Testis (tissue), 2 donors: ENCODE measurements at regions not wholly inside any gene's neighbourhood (a gene's known extent, or its start where the extent isn't known, plus 50 kb on each side); places are given as distances from the start of the nearest gene placed in this dataset.

ENCODE experiments used
- DNase-seq: peaks from one replicate; pipeline ENCODE4 v3.0.0-alpha.2; 2019
- H3K27ac ChIP-seq, 2 donors: fragments of 200-600 bp; sonication (generic); one replicate each; pipeline ENCODE4 v1.5.1; 2019
- H3K27me3 ChIP-seq: fragments of 200-600 bp; sonication (generic); one replicate; pipeline ENCODE4 v1.5.1; 2019
- H3K36me3 ChIP-seq: fragments of 200-600 bp; sonication (generic); one replicate; pipeline ENCODE4 v1.5.1; 2017; ENCODE audit warnings: low read depth; ENCODE audit errors: missing control alignments
- H3K4me1 ChIP-seq: fragments of 200-600 bp; sonication (generic); one replicate; pipeline ENCODE4 v1.5.1; 2019
- H3K4me3 ChIP-seq, 2 donors: fragments of 200-600 bp; sonication (generic); one replicate each; pipeline ENCODE4 v1.5.1; 2017 to 2019
- H3K9me3 ChIP-seq: fragments of 200-600 bp; sonication (generic); one replicate; pipeline ENCODE4 v1.5.1; 2017
- POLR2A ChIP-seq: fragments of 450-650 bp; IDR thresholded peaks from one replicate; pipeline ENCODE4 v1.6.1; 2017; ENCODE audit warnings: antibody characterized with exemption, mild to moderate bottlenecking, moderate library complexity
- WGBS, 2 donors: methylation state at CpG; one replicate each; pipeline ENCODE4 v1.1.5; 2018; 5-methylcytosine and 5-hydroxymethylcytosine counted together
- intact Hi-C: fragments of 100-400 bp; cut with DNase I; formaldehyde crosslinking; loops from one replicate; pipeline ENCODE4 v1.15.1; 2023; ENCODE audit warnings: low total_unique reads
- TF ChIP-seq, protein P1 (sequence below), 3 experiments: fragments of 450-650 bp in 2 of 3; fragments of 200-600 bp in 1 of 3; sonication (generic) in 1 of 3; IDR thresholded peaks; one replicate each; pipeline ENCODE4 v1.5.1; 2016 to 2019; ENCODE audit warnings: antibody characterized with exemption in 3 of 3, mild to moderate bottlenecking in 2 of 3, moderate library complexity in 1 of 3

DNA sequence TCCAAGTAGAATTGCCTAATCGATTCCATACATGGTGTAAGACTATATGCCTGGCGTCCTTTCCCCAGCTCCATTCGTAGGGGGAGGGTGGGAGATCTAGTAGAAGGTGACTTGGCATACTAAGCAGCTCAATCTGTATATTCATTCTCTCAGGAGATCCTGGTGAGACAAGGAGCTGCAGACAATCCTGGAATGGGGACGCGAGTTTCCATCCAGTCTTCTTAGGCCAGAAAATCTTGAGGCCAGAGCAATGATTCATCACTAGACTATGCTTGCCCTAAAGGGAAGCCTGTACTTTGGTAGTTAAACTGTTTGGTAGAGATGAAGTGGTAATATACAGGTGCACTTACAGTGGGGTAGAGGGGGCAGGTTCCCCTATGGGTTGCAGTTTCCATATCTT lies 468.7 kb downstream of the ADGRL2 start:
- H3K4me3 ChIP-seq = no peak overlapping the region
- H3K36me3 ChIP-seq = no peaks in the 10 kb centered on the region
- H3K27ac ChIP-seq = no peak overlapping the region
- TF ChIP-seq, protein P1, sequence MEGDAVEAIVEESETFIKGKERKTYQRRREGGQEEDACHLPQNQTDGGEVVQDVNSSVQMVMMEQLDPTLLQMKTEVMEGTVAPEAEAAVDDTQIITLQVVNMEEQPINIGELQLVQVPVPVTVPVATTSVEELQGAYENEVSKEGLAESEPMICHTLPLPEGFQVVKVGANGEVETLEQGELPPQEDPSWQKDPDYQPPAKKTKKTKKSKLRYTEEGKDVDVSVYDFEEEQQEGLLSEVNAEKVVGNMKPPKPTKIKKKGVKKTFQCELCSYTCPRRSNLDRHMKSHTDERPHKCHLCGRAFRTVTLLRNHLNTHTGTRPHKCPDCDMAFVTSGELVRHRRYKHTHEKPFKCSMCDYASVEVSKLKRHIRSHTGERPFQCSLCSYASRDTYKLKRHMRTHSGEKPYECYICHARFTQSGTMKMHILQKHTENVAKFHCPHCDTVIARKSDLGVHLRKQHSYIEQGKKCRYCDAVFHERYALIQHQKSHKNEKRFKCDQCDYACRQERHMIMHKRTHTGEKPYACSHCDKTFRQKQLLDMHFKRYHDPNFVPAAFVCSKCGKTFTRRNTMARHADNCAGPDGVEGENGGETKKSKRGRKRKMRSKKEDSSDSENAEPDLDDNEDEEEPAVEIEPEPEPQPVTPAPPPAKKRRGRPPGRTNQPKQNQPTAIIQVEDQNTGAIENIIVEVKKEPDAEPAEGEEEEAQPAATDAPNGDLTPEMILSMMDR (IDR thresholded peaks at IDR 0.05) = no peak
- no peak for TF ChIP-seq POLR2A
- DNase-seq = no peak
- 88 to 91% methylated on average over 5 of the region's 5 CpGs for WGBS, 2 donors
- no peaks in the 10 kb centered on the region for H3K9me3 ChIP-seq
- H3K27me3 ChIP-seq = no peaks in the 10 kb centered on the region
- intact Hi-C loops = no loop called here
- no peaks in the 10 kb centered on the region for H3K4me1 ChIP-seq

DNA sequence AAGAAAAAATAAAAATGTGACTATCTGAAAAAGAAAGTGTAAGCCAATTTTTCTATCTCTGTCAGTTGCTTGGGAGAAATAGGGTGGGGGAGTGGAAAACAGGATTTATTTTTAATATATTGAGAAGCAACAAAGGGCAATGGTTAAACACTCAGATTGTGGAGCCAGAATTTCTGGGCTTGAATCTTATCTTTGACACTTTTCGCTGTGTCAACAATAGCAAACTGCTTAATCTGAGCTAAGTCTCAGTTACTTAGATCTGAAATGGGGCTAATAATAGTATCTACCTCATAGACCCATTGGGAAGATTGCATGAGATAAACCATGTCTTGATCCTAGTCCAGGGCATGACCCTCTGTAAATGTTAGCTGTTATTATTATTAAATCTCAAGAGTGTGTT lies 468.1 kb downstream of the ADGRL2 start:
- intact Hi-C loops = no loop called here
- 93 to 98% methylated on average over 1 of the region's 1 CpG for WGBS, 2 donors
- no peaks in the 10 kb centered on the region for H3K9me3 ChIP-seq
- H3K4me3 ChIP-seq = no peak overlapping the region
- no peak for TF ChIP-seq POLR2A
- TF ChIP-seq, protein P1 (IDR thresholded peaks at IDR 0.05) = no peak
- no peaks in the 10 kb centered on the region for H3K4me1 ChIP-seq
- no peaks in the 10 kb centered on the region for H3K36me3 ChIP-seq
- no peak for DNase-seq
- H3K27ac ChIP-seq = no peak overlapping the region
- no peaks in the 10 kb centered on the region for H3K27me3 ChIP-seq

DNA sequence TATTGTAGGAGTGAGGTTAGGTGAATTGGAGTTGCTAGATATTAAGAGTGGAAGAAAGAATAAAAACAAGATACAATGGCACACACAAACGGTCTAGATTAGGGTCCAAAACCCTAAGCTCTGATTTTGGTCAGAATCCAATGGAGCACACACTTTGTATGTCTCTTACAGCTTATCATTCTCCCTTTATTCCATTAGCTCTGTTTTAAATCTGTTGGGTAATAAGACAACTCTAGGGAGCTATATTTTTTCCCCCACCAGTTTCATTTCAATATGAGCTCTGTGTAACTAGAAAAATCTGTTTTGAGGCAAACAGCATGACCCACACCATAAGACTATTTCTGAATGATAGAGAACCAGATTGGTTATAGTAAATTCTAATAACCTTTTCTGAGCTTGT lies 465.6 kb downstream of the ADGRL2 start:
- TF ChIP-seq, protein P1 (IDR thresholded peaks at IDR 0.05) = no peak
- no peak for TF ChIP-seq POLR2A
- no peaks in the 10 kb centered on the region for H3K36me3 ChIP-seq
- no peaks in the 10 kb centered on the region for H3K4me1 ChIP-seq
- no peaks in the 10 kb centered on the region for H3K9me3 ChIP-seq
- WGBS, 2 donors = 59 to 79% methylated on average over 1 of the region's 1 CpG
- H3K27ac ChIP-seq = no peak overlapping the region
- no peak for DNase-seq
- H3K4me3 ChIP-seq = no peak overlapping the region
- no peaks in the 10 kb centered on the region for H3K27me3 ChIP-seq
- intact Hi-C loops = no loop called here

DNA sequence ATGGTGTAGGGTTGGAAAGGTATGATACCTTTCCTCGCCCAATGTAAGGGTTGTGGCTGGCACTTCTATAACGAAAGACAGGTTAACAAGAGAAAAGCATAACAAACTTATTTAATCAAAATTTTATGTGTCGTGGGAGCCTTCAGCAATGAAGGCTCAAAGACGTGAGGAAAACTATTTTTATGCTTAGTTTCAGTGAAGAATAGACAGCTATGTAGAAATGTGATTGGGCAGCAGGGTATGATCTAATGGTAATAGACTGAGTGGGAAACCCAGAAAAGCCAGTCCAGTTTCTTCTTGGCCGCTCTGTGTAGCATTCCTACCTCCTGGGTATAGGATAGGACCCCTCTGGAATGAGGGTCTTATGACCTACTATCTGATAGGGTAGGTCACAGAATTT lies 464.7 kb downstream of the ADGRL2 start:
- Histone ChIP-seq H3K36me3 (no peaks in the 10 kb centered on the region), H3K4me3 (no peak overlapping the region), H3K27me3 (no peaks in the 10 kb centered on the region), H3K27ac (no peak overlapping the region), H3K9me3 (no peaks in the 10 kb centered on the region), H3K4me1 (no peaks in the 10 kb centered on the region)
- TF ChIP-seq POLR2A = no peak
- TF ChIP-seq, protein P1 (IDR thresholded peaks at IDR 0.05) = no peak
- intact Hi-C loops = no loop called here
- 82 to 94% methylated on average over 5 of the region's 5 CpGs for WGBS, 2 donors
- no peak for DNase-seq

DNA sequence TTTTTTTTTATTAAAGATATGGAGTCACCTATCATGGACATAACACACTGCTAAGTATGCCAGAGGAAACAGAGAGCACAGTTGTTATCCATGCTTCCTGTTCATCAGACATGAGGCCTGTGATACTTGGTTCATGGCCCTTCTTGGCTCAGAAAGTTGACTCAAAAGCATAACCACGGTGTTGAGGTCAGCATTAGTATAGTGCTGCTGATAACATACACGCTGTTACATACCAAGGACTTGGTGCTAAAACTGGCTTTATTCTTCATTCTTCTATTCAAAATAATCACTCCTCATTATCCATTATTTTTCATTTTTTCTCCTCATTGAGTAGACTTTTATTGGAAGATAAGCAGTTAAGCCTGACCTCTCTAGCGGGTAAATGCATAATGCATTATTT lies 464.1 kb downstream of the ADGRL2 start:
- intact Hi-C loops = no loop called here
- 76 to 81% methylated on average over 3 of the region's 3 CpGs for WGBS, 2 donors
- TF ChIP-seq POLR2A = no peak
- TF ChIP-seq, protein P1 (IDR thresholded peaks at IDR 0.05) = no peak
- H3K27me3 ChIP-seq = no peaks in the 10 kb centered on the region
- no peak overlapping the region for H3K27ac ChIP-seq
- no peaks in the 10 kb centered on the region for H3K4me1 ChIP-seq
- no peak for DNase-seq
- no peaks in the 10 kb centered on the region for H3K9me3 ChIP-seq
- H3K36me3 ChIP-seq = no peaks in the 10 kb centered on the region
- no peak overlapping the region for H3K4me3 ChIP-seq
